ENCODE measurements at regions not wholly inside any gene's neighbourhood (a gene's known extent, or its start where the extent isn't known, plus 50 kb on each side); places are given as distances from the start of the nearest gene placed in this dataset.

- TF ChIP-seq CTCF (IDR thresholded peaks at IDR 0.05; ENCODE audit: low read length) (no peak), EZH2 (IDR thresholded peaks at IDR 0.05; ENCODE audit: borderline replicate concordance, low read length) (no peak)
Observed at GRCh38 chr1:65688848-65689247, 103.8 kb upstream of the PDE4B start.
